Suprapubic skin (tissue), 4 donors: ENCODE measurements at regions not wholly inside any gene's neighbourhood (a gene's known extent, or its start where the extent isn't known, plus 50 kb on each side); places are given as distances from the start of the nearest gene placed in this dataset.

Experiments used
- CTCF ChIP-seq, 2 donors: fragments of 200-600 bp in 1 of 2; fragments of 450-650 bp in 1 of 2; sonication (generic) in 1 of 2; IDR thresholded peaks; one replicate each; pipeline ENCODE4 v1.5.1; 2016 to 2019; ENCODE audit warnings: antibody characterized with exemption in 2 of 2, mild to moderate bottlenecking in 1 of 2, moderate library complexity in 1 of 2
- EP300 ChIP-seq: sonication (generic); formaldehyde crosslinking; IDR thresholded peaks from one replicate; pipeline ENCODE4 v1.6.1; 2017; ENCODE audit warnings: antibody characterized with exemption
- POLR2A ChIP-seq, 2 donors: fragments of 450-650 bp; IDR thresholded peaks; one replicate each; pipeline ENCODE4 v1.6.1; 2017; ENCODE audit warnings: antibody characterized with exemption in 2 of 2, mild to moderate bottlenecking in 2 of 2, moderate library complexity in 2 of 2
- POLR2AphosphoS5 ChIP-seq, 3 donors: sonication (generic); formaldehyde crosslinking; IDR thresholded peaks; one replicate each; pipeline ENCODE4 v1.6.1; 2017; ENCODE audit warnings: antibody characterized with exemption in 3 of 3

GRCh38 chr10:8835453-8836167, 781.1 kb downstream of the GATA3 start:
- TF ChIP-seq CTCF (IDR thresholded peaks at IDR 0.05) (no peak), POLR2A (IDR thresholded peaks at IDR 0.05) (no peak), POLR2AphosphoS5 (IDR thresholded peaks at IDR 0.05) (no peak), EP300 (no peak)
